K562 (cell line): ENCODE measurements at regions not wholly inside any gene's neighbourhood (a gene's known extent, or its start where the extent isn't known, plus 50 kb on each side); places are given as distances from the start of the nearest gene placed in this dataset.

Source experiments
- ATAC-seq: fragments of 200-7000 bp; cut with Tn5 transposase; 3 replicates; pipeline ENCODE4 v1.9.1; 2020; ENCODE audit warnings: moderate library complexity
- BruUV-seq: library from RNA; stranded (reverse); fragments of 400-500 nt; replicated peaks from 2 replicates; lab custom pipeline; 2021; lab: Mats Ljungman, UMichigan
- CTCF ChIA-PET: fragments of 300-600 bp; formaldehyde crosslinking; extraction: SDS; loops from one replicate; lab custom pipeline; 2021; ENCODE audit warnings: low intra/inter-chr PET ratio; lab: Yijun Ruan, JAX
- POLR2A ChIA-PET: fragments of 300-600, 350-650 bp; sonication (Branson Sonifier 250); formaldehyde crosslinking; extraction: SDS; loops from one replicate; lab custom pipeline; 2021; ENCODE audit warnings: antibody characterized with exemption, inconsistent platforms; lab: Yijun Ruan, JAX
- DNase-seq, 4 experiments: peaks; one replicate each; pipeline versions ENCODE4 v3.0.0 to v3.0.0-alpha.2; 2011 to 2018; ENCODE audit warnings: low spot score in 3 of 4, mixed read lengths in 3 of 4; ENCODE audit errors: extremely low read depth in 1 of 4
- FAIRE-seq: peaks from 2 replicates; lab custom pipeline; 2011; peaks lifted over from hg19 to GRCh38; lab: Jason Lieb, UNC
- H2AFZ ChIP-seq: 2 replicates; pipeline ENCODE4 v1.6.0; 2011; ENCODE audit warnings: low read depth, low read length, control low read depth, inconsistent platforms
- H3K27ac ChIP-seq: fragments of 200-600 bp; 3 replicates; pipeline ENCODE4 v1.8.0; 2011; ENCODE audit warnings: low read depth, mild to moderate bottlenecking, control low read depth, inconsistent platforms, low read length, moderate library complexity, mixed read lengths; ENCODE audit errors: extremely low read depth
- H3K27me3 ChIP-seq, 2 experiments: fragments of 300-600 bp in 1 of 2; 2 replicates in 1 of 2; 3 replicates in 1 of 2; pipeline versions ENCODE4 v1.6.0 to v1.8.0; 2011; ENCODE audit warnings: inconsistent platforms in 2 of 2, low read length in 2 of 2, mild to moderate bottlenecking in 1 of 2, mixed read lengths in 1 of 2, moderate library complexity in 1 of 2; ENCODE audit not compliant: control insufficient read depth in 2 of 2, insufficient read depth in 2 of 2
- H3K36me3 ChIP-seq: fragments of 300-600 bp; 3 replicates; pipeline ENCODE4 v1.8.0; 2011; ENCODE audit warnings: mild to moderate bottlenecking, low read length, inconsistent platforms; ENCODE audit not compliant: control insufficient read depth, insufficient read depth
- H3K4me1 ChIP-seq, 2 experiments: fragments of 200-600 bp in 1 of 2; replicated peaks in 1 of 2; 2 replicates in 1 of 2; 3 replicates in 1 of 2; pipeline versions ENCODE4 v1.5.1 to v1.8.0; 2011; ENCODE audit warnings: inconsistent platforms in 2 of 2, low read length in 2 of 2, mild to moderate bottlenecking in 1 of 2, mixed read lengths in 1 of 2, moderate library complexity in 1 of 2; ENCODE audit not compliant: control insufficient read depth in 2 of 2, insufficient read depth in 2 of 2
- H3K4me2 ChIP-seq: 2 replicates; pipeline ENCODE4 v1.6.1; 2011; ENCODE audit warnings: low read length, control low read depth, inconsistent platforms, mixed read lengths; ENCODE audit not compliant: insufficient read depth
- H3K4me3 ChIP-seq: fragments of 200-600 bp; sonication (generic), shearing (Covaris generic); 2 replicates; pipeline ENCODE4 v1.5.1; 2016; ENCODE audit warnings: control low read depth, inconsistent platforms
- H3K79me2 ChIP-seq: fragments of 200-600 bp; 3 replicates; pipeline ENCODE4 v1.8.0; 2011; ENCODE audit warnings: low read length, inconsistent platforms; ENCODE audit not compliant: control insufficient read depth, insufficient read depth
- H3K9ac ChIP-seq, 2 experiments: 2 replicates each; pipeline versions ENCODE4 v1.6.0 to v1.6.1; 2011; ENCODE audit warnings: low read depth in 2 of 2, low read length in 2 of 2, control low read depth in 1 of 2, inconsistent platforms in 1 of 2, mild to moderate bottlenecking in 1 of 2, mixed read lengths in 1 of 2; ENCODE audit not compliant: insufficient read depth in 1 of 2
- H3K9me1 ChIP-seq: one replicate; pipeline ENCODE4 v1.6.0; 2011; ENCODE audit warnings: inconsistent platforms, mild to moderate bottlenecking, low read length, moderate library complexity; ENCODE audit not compliant: control insufficient read depth, insufficient read depth
- H3K9me3 ChIP-seq: replicated peaks from 2 replicates; pipeline ENCODE4 v1.5.1; 2011; ENCODE audit warnings: low read depth, low read length, inconsistent platforms; ENCODE audit not compliant: control insufficient read depth, insufficient read depth
- H4K20me1 ChIP-seq: replicated peaks from 2 replicates; pipeline ENCODE4 v1.6.1; 2011; ENCODE audit warnings: low read length, inconsistent platforms, mixed read lengths; ENCODE audit not compliant: control insufficient read depth, insufficient read depth
- ETV6 ChIP-seq, 3 experiments: fragments of 150-350 bp in 1 of 3; sonication (generic) in 1 of 3; formaldehyde crosslinking in 1 of 3; IDR thresholded peaks; 2 replicates each; pipeline versions ENCODE4 v1.6.1 to v1.8.0; 2014 to 2022; ENCODE audit warnings: borderline replicate concordance in 2 of 3, low read depth in 2 of 3, antibody characterized with exemption in 1 of 3, low read length in 1 of 3, mild to moderate bottlenecking in 1 of 3, missing genetic modification reagents in 1 of 3
- STAT5A ChIP-seq: IDR thresholded peaks from 2 replicates; pipeline ENCODE4 v1.6.1; 2012; ENCODE audit warnings: low read length, inconsistent platforms, borderline replicate concordance
- TAF7 ChIP-seq: fragments of 450-650 bp; IDR thresholded peaks from 2 replicates; pipeline ENCODE4 v1.6.1; 2016; ENCODE audit warnings: missing genetic modification characterization, missing compliant biosample characterization
- ZNF12 ChIP-seq: sonication (generic); formaldehyde crosslinking; IDR thresholded peaks from 2 replicates; pipeline ENCODE4 v1.4.0; 2020; ENCODE audit warnings: mild to moderate bottlenecking, missing genetic modification reagents
- ZNF197 ChIP-seq: fragments of 200-800 bp; sonication (Bioruptor generic); IDR thresholded peaks from 2 replicates; pipeline ENCODE4 v1.6.1; 2016; ENCODE audit warnings: low read depth, missing genetic modification characterization, missing compliant biosample characterization
- ZNF609 ChIP-seq: sonication (generic); formaldehyde crosslinking; IDR thresholded peaks from 2 replicates; pipeline ENCODE4 v1.8.1; 2023; ENCODE audit warnings: missing genetic modification reagents, mild to moderate bottlenecking, borderline replicate concordance
- WGBS: fragments of 100-300 bp; shearing (Covaris generic); methylation state at CpG from one replicate; pipeline ENCODE4 v1.1.6; 2016; ENCODE audit warnings: low coverage, mixed read lengths; ENCODE audit not compliant: insufficient coverage; ENCODE audit errors: missing lambda C conversion rate; 5-methylcytosine and 5-hydroxymethylcytosine counted together
- in situ Hi-C: fragments of 300-500 bp; cut with MboI; formaldehyde crosslinking; loops from 4 replicates; pipeline ENCODE4 v1.15.0; 2018; ENCODE audit warnings: inconsistent platforms, mixed read lengths
- intact Hi-C: fragments of 100-400 bp; cut with micrococcal nuclease; formaldehyde crosslinking; loops from 2 replicates; pipeline ENCODE4 v1.14.2; 2022
- TF ChIP-seq, protein P1 (sequence below): sonication (generic); formaldehyde crosslinking; IDR thresholded peaks from 2 replicates; pipeline ENCODE4 v1.8.1; 2023; ENCODE audit warnings: mild to moderate bottlenecking, missing genetic modification reagents
- TF ChIP-seq, protein P2 (sequence below): sonication (generic); formaldehyde crosslinking; IDR thresholded peaks from 2 replicates; pipeline ENCODE4 v1.8.0; 2022; ENCODE audit warnings: mild to moderate bottlenecking, missing genetic modification reagents
- TF ChIP-seq, protein P3 (sequence below): fragments of 450-650 bp; formaldehyde crosslinking; IDR thresholded peaks from 2 replicates; pipeline ENCODE4 v1.4.0; 2020; ENCODE audit warnings: mild to moderate bottlenecking, moderate library complexity
- TF ChIP-seq, protein P4 (sequence below): IDR thresholded peaks from 3 replicates; pipeline ENCODE4 v1.6.1; 2011; ENCODE audit warnings: borderline replicate concordance, mild to moderate bottlenecking; ENCODE audit not compliant: insufficient read length, insufficient read depth

DNA sequence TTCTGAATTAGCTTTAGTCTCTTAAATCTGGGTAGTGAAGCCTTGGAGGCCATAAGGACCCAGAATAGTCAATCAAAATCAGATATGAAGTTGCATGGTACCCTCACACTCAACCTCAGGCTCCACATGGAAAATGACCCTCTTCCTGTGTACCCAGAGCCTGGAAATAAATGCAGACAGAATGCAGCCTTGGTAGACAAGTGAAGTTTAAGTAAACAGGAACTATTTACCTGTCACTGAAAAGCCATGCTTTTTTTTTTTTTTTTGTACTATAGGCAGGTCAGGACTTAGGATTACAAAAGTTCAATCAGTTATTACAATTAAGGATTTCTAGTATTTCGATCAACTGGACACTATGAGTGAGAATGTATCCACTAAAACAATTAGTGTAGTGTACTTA is 2654.2 kb upstream of the PCDH20 start:
- H3K4me3 ChIP-seq = no peak overlapping the region
- H3K27ac ChIP-seq = no peak overlapping the region
- ATAC-seq (no peak), FAIRE-seq (no peak), DNase-seq (no peak)
- BruUV-seq = no TSS peak
- H4K20me1 ChIP-seq = no peaks in the 10 kb centered on the region
- H3K4me2 ChIP-seq = no peak overlapping the region
- CTCF ChIA-PET = no interaction called here
- H3K27me3 ChIP-seq = no peaks in the 10 kb centered on the region
- 100% methylated on average over 1 of the region's 1 CpG for WGBS
- H3K79me2 ChIP-seq = peaks cover 84% of the 10 kb centered on the region
- POLR2A ChIA-PET = interaction anchor here (0.5 kb wide), 1 partner anchor 301 kb away, joined by 3 read pairs; no protein-coding TSS in a partner anchor
- no peaks in the 10 kb centered on the region for H3K9me3 ChIP-seq
- no peak overlapping the region for H3K9ac ChIP-seq
- intact Hi-C loops (no loop called here), in situ Hi-C loops (no loop called here)
- 0 out of 5 replicates have a peak, but pooled peaks cover 0 to 2% of the 10 kb centered on the region in 2 experiments for H3K4me1 ChIP-seq
- no peak overlapping the region for H2AFZ ChIP-seq
- H3K9me1 ChIP-seq = no peaks in the 10 kb centered on the region
- H3K36me3 ChIP-seq = no peaks in the 10 kb centered on the region
- TF ChIP-seq ZNF197 (no peak), TAF7 (tag) (no peak), ZNF12 (no peak), ETV6 (IDR thresholded peaks at IDR 0.05; ENCODE audit: borderline replicate concordance in 1 of 2, low read depth in 2 of 2, low read length in 1 of 2) (no peak), ETV6 (CRISPR knock-in tag; IDR thresholded peaks at IDR 0.05; ENCODE audit: borderline replicate concordance) (no peak), ZNF609 (CRISPR knock-in tag) (no peak), STAT5A (no peak)
- TF ChIP-seq, protein P1, sequence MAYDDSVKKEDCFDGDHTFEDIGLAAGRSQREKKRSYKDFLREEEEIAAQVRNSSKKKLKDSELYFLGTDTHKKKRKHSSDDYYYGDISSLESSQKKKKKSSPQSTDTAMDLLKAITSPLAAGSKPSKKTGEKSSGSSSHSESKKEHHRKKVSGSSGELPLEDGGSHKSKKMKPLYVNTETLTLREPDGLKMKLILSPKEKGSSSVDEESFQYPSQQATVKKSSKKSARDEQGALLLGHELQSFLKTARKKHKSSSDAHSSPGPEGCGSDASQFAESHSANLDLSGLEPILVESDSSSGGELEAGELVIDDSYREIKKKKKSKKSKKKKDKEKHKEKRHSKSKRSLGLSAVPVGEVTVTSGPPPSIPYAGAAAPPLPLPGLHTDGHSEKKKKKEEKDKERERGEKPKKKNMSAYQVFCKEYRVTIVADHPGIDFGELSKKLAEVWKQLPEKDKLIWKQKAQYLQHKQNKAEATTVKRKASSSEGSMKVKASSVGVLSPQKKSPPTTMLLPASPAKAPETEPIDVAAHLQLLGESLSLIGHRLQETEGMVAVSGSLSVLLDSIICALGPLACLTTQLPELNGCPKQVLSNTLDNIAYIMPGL (CRISPR knock-in tag) = no peak
- TF ChIP-seq, protein P2, sequence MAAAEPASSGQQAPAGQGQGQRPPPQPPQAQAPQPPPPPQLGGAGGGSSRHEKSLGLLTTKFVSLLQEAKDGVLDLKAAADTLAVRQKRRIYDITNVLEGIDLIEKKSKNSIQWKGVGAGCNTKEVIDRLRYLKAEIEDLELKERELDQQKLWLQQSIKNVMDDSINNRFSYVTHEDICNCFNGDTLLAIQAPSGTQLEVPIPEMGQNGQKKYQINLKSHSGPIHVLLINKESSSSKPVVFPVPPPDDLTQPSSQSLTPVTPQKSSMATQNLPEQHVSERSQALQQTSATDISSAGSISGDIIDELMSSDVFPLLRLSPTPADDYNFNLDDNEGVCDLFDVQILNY (CRISPR knock-in tag) = no peak
- TF ChIP-seq, protein P3, sequence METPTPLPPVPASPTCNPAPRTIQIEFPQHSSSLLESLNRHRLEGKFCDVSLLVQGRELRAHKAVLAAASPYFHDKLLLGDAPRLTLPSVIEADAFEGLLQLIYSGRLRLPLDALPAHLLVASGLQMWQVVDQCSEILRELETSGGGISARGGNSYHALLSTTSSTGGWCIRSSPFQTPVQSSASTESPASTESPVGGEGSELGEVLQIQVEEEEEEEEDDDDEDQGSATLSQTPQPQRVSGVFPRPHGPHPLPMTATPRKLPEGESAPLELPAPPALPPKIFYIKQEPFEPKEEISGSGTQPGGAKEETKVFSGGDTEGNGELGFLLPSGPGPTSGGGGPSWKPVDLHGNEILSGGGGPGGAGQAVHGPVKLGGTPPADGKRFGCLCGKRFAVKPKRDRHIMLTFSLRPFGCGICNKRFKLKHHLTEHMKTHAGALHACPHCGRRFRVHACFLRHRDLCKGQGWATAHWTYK (CRISPR knock-in tag) = no peak
- TF ChIP-seq, protein P4, sequence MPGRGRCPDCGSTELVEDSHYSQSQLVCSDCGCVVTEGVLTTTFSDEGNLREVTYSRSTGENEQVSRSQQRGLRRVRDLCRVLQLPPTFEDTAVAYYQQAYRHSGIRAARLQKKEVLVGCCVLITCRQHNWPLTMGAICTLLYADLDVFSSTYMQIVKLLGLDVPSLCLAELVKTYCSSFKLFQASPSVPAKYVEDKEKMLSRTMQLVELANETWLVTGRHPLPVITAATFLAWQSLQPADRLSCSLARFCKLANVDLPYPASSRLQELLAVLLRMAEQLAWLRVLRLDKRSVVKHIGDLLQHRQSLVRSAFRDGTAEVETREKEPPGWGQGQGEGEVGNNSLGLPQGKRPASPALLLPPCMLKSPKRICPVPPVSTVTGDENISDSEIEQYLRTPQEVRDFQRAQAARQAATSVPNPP = no peak
